Stomach (tissue), 4 donors: ENCODE measurements at regions not wholly inside any gene's neighbourhood (a gene's known extent, or its start where the extent isn't known, plus 50 kb on each side); places are given as distances from the start of the nearest gene placed in this dataset.

Source experiments
- EP300 ChIP-seq: sonication (generic); formaldehyde crosslinking; IDR thresholded peaks from one replicate; pipeline ENCODE4 v1.6.1; 2017; ENCODE audit warnings: antibody characterized with exemption
- POLR2A ChIP-seq, 4 donors: fragments of 450-650 bp; IDR thresholded peaks; one replicate each; pipeline ENCODE4 v1.6.1; 2016; ENCODE audit warnings: antibody characterized with exemption in 4 of 4, control low read depth in 2 of 4, mild to moderate bottlenecking in 1 of 4, moderate library complexity in 1 of 4
- POLR2AphosphoS5 ChIP-seq, 3 donors: sonication (generic); formaldehyde crosslinking; IDR thresholded peaks; one replicate each; pipeline ENCODE4 v1.6.1; 2016; ENCODE audit warnings: antibody characterized with exemption in 3 of 3
- TF ChIP-seq, protein P1 (sequence below), 7 experiments: fragments of 450-650 bp in 4 of 7; fragments of 200-600 bp in 3 of 7; sonication (generic) in 3 of 7; IDR thresholded peaks; one replicate each; pipeline ENCODE4 v1.5.1; 2016 to 2019; ENCODE audit warnings: antibody characterized with exemption in 7 of 7, control low read depth in 2 of 7, mild to moderate bottlenecking in 1 of 7

DNA sequence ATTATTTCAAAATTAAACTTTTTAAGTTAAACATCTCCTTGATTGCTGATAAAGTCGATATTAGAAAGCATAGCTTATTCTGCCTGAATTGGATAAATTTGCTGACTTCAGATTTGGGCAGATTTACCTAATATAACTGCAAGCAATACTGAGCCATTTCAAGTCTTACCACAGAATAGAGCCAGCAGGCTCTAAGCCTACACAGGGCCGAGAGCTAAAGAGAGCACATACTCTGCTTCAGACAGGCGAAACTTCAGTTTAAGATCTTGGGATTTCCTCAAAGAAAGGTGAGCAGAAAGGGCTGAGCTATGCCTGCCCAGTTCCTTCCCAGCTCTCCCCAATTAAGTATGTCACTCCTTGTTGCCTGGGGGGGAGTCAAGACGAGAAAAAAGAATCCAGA lies 240.6 kb upstream of the NOCT start:
- TF ChIP-seq POLR2A (IDR thresholded peaks at IDR 0.05) (no peak), EP300 (no peak), POLR2AphosphoS5 (IDR thresholded peaks at IDR 0.05) (no peak)
- TF ChIP-seq, protein P1, sequence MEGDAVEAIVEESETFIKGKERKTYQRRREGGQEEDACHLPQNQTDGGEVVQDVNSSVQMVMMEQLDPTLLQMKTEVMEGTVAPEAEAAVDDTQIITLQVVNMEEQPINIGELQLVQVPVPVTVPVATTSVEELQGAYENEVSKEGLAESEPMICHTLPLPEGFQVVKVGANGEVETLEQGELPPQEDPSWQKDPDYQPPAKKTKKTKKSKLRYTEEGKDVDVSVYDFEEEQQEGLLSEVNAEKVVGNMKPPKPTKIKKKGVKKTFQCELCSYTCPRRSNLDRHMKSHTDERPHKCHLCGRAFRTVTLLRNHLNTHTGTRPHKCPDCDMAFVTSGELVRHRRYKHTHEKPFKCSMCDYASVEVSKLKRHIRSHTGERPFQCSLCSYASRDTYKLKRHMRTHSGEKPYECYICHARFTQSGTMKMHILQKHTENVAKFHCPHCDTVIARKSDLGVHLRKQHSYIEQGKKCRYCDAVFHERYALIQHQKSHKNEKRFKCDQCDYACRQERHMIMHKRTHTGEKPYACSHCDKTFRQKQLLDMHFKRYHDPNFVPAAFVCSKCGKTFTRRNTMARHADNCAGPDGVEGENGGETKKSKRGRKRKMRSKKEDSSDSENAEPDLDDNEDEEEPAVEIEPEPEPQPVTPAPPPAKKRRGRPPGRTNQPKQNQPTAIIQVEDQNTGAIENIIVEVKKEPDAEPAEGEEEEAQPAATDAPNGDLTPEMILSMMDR (IDR thresholded peaks at IDR 0.05) = no peak
